Right lobe of liver (tissue), 6 donors: ENCODE measurements at regions not wholly inside any gene's neighbourhood (a gene's known extent, or its start where the extent isn't known, plus 50 kb on each side); places are given as distances from the start of the nearest gene placed in this dataset.

Experiments used
- ATAC-seq, 4 donors: fragments of 200-7000 bp; cut with Tn5 transposase; one replicate each; pipeline ENCODE4 v1.9.1; 2020; ENCODE audit warnings: mild to moderate bottlenecking in 4 of 4, moderate library complexity in 4 of 4
- DNase-seq, 3 donors: peaks; one replicate each; pipeline ENCODE4 v3.0.0-alpha.2; 2020
- H3K27ac ChIP-seq, 3 donors: fragments of 200-600 bp; one replicate each; pipeline ENCODE4 v1.8.0; 2022
- H3K27me3 ChIP-seq, 2 donors: fragments of 200-600 bp; one replicate each; pipeline ENCODE4 v1.8.0; 2022
- H3K36me3 ChIP-seq, 4 donors: fragments of 200-600 bp; sonication (generic) in 1 of 4; one replicate each; pipeline versions ENCODE4 v1.5.1 to v1.8.0; 2017 to 2022; ENCODE audit warnings: control low read depth in 1 of 4
- H3K4me1 ChIP-seq, 4 donors: fragments of 200-600 bp; sonication (generic) in 1 of 4; one replicate each; pipeline versions ENCODE4 v1.5.1 to v1.8.0; 2017 to 2022; ENCODE audit warnings: control low read depth in 1 of 4
- H3K4me3 ChIP-seq, 3 donors: fragments of 200-600 bp; one replicate each; pipeline ENCODE4 v1.8.0; 2022
- H3K9me3 ChIP-seq, 4 donors: fragments of 200-600 bp; sonication (generic) in 1 of 4; one replicate each; pipeline versions ENCODE4 v1.5.1 to v1.8.0; 2017 to 2022; ENCODE audit warnings: control low read depth in 1 of 4
- CTCF ChIP-seq, 4 donors: fragments of 200-600 bp in 3 of 4; fragments of 450-650 bp in 1 of 4; IDR thresholded peaks; one replicate each; pipeline versions ENCODE4 v1.5.1 to v1.8.0; 2016 to 2022; ENCODE audit warnings: antibody characterized with exemption in 4 of 4, mild to moderate bottlenecking in 2 of 4
- POLR2A ChIP-seq: fragments of 450-650 bp; IDR thresholded peaks from one replicate; pipeline ENCODE4 v1.6.1; 2017; ENCODE audit warnings: antibody characterized with exemption, mild to moderate bottlenecking
- whole genome bisulfite sequencing: methylation state at CpG from one replicate; pipeline ENCODE4 v1.1.6; 2018; ENCODE audit warnings: low coverage, low lambda C conversion rate; ENCODE audit not compliant: insufficient coverage; ENCODE audit errors: missing lambda C conversion rate; 5-methylcytosine and 5-hydroxymethylcytosine counted together
- intact Hi-C, 2 donors: fragments of 100-400 bp; cut with DNase I; formaldehyde crosslinking; loops; one replicate each; pipeline versions ENCODE4 v1.11.2 to v1.14.1; 2022
- donor health status: DM: no; HTN: yes; CAD: no.
- donor health status: DM: no; HTN: no; CAD: no.
- donor health status: DM: no; HTN: no; CAD: no.
- donor health status: DM: no; HTN: yes; CAD: no.
- donor health status: DM: no; HTN: yes; CAD: no.

GRCh38 chrX:78476701-78477100 is 149.3 kb upstream of the CYSLTR1 start:
- ATAC-seq (no peak), DNase-seq (no peak)
- H3K4me1 ChIP-seq, result no peaks in the 10 kb centered on the region
- no peaks in the 10 kb centered on the region for H3K36me3 ChIP-seq
- intact Hi-C loops, result no loop called here
- no peaks in the 10 kb centered on the region for H3K9me3 ChIP-seq
- H3K27me3 ChIP-seq, result no peaks in the 10 kb centered on the region
- H3K4me3 ChIP-seq, result no peak overlapping the region
- 29% methylated on average over 2 of the region's 2 CpGs for WGBS
- TF ChIP-seq CTCF (IDR thresholded peaks at IDR 0.05), result no peak
- TF ChIP-seq POLR2A, result no peak
- H3K27ac ChIP-seq, result no peak overlapping the region

GRCh38 chrX:78456909-78457308 is 129.5 kb upstream of the CYSLTR1 start:
- ATAC-seq, result no peak
- Histone ChIP-seq H3K9me3 (no peaks in the 10 kb centered on the region), H3K4me1 (no peaks in the 10 kb centered on the region), H3K27me3 (no peaks in the 10 kb centered on the region), H3K27ac (no peak overlapping the region), H3K36me3 (no peaks in the 10 kb centered on the region), H3K4me3 (no peak overlapping the region)
- no peak for TF ChIP-seq POLR2A
- no peak for TF ChIP-seq CTCF (IDR thresholded peaks at IDR 0.05)
- DNase-seq, result no peak
- intact Hi-C loops, result no loop called here
- WGBS, result 53% methylated on average over 1 of the region's 1 CpG

- TF ChIP-seq POLR2A, result no peak
- TF ChIP-seq CTCF (IDR thresholded peaks at IDR 0.05), result no peak
- Histone ChIP-seq H3K9me3 (no peaks in the 10 kb centered on the region), H3K4me3 (no peak overlapping the region), H3K27me3 (no peaks in the 10 kb centered on the region), H3K36me3 (no peaks in the 10 kb centered on the region), H3K4me1 (no peaks in the 10 kb centered on the region), H3K27ac (no peak overlapping the region)
- 50% methylated on average over 4 of the region's 4 CpGs for WGBS
- no peak for DNase-seq
- intact Hi-C loops, result no loop called here
- ATAC-seq, result no peak
Observed at GRCh38 chrX:78455901-78456300, 128.5 kb upstream of the CYSLTR1 start.

DNA sequence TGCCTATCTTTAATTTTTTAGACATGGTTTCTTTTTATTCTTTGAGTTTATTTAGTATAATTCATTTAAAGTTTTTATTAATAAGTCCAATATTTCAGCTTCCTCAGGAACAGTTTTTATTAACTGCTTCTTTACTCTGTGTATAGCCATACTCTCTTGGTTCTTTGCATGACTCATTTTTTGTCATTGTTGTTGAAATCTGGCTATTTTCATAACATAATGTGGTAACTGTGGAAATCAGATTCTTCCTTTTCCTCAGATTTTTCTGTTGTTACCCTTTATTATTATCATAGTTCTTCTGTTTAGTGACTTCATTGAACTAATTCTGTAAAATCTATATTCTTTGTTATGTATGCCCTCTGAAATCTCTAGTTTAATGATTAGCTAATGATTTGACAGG is 124.9 kb upstream of the CYSLTR1 start:
- Histone ChIP-seq H3K9me3 (no peaks in the 10 kb centered on the region), H3K4me3 (no peak overlapping the region), H3K27me3 (no peaks in the 10 kb centered on the region), H3K4me1 (no peaks in the 10 kb centered on the region), H3K27ac (no peak overlapping the region), H3K36me3 (no peaks in the 10 kb centered on the region)
- intact Hi-C loops, result no loop called here
- DNase-seq (no peak), ATAC-seq (no peak)
- TF ChIP-seq CTCF (IDR thresholded peaks at IDR 0.05) (no peak), POLR2A (no peak)

DNA sequence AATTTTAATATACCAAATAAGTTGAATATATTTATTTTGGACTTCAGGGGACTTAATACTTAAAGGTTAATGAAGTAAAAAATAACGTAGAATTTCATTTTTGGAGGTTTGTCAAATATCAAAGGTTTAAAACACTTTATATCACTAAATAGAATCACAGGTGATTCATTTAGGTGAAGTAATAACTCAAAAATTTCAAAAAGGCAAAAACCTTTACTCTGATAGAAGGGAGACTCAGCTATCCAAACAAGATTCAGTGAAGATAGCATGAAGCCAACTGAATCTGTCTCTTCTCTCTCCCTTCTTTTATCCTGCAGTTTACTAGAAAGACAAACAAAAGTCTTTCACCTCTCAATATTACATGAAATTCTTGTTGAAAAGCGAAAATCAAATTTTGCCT is 110.2 kb upstream of the CYSLTR1 start:
- 23% methylated on average over 2 of the region's 2 CpGs for WGBS
- intact Hi-C loops, result no loop called here

More for the DNA sequence above, 110.2 kb upstream of the CYSLTR1 start:
- no peaks in the 10 kb centered on the region for H3K4me1 ChIP-seq
- H3K36me3 ChIP-seq, result no peaks in the 10 kb centered on the region
- H3K9me3 ChIP-seq, result no peaks in the 10 kb centered on the region
- DNase-seq (no peak), ATAC-seq (no peak)
- no peaks in the 10 kb centered on the region for H3K27me3 ChIP-seq
- H3K4me3 ChIP-seq, result no peak overlapping the region
- H3K27ac ChIP-seq, result no peak overlapping the region
- TF ChIP-seq CTCF (IDR thresholded peaks at IDR 0.05), result no peak
- TF ChIP-seq POLR2A, result no peak
